ENCODE measurements at regions not wholly inside any gene's neighbourhood (a gene's known extent, or its start where the extent isn't known, plus 50 kb on each side); places are given as distances from the start of the nearest gene placed in this dataset.
"Not testable (repeated sequence)": the region's sequence is repeated elsewhere in the genome, so short reads cannot be mapped to it uniquely, and the experiment has no call there.

DNA sequence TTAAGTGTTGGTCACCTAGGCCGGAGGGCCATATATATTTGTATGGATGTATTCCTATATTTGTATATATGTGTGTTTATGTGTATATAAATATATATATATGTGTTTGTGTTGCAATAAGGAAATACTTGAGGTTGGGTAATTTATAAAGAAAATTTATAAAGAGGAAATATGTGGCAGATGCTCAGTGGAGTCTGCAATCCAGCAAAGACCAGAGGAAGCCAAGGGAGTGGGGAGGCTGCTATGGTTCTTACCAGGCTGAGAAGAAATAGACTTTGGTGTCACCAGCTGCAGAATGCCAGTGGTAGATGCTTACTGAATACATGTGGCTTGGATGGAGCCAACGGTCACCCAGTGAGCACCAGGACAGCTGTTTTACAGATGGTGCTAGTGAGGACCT lies 97.4 kb upstream of the ELOVL5 start:
- no peak for DNase-seq (ENCODE audit: low read depth in 2 of 2)

DNA sequence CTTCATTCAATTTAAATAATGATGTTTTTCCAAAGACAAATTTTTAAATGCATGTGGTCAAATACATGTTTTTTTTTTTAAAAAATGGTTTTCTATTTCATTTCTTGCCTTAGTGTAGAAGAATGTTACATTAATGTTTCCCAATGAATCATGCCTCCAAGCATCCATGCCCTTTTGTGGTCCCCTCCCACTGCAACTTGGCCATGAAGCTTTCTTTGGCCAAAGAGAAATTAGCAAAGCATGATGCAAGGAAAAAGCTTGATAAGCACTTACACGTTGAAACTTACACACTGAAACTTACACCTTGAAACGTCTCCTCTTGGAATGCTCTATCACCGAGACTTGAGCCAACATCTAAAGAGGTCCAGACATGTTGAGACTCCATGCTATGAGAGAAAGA lies 93.0 kb upstream of the ELOVL5 start:
- no peak for DNase-seq (ENCODE audit: low read depth in 2 of 2)

DNA sequence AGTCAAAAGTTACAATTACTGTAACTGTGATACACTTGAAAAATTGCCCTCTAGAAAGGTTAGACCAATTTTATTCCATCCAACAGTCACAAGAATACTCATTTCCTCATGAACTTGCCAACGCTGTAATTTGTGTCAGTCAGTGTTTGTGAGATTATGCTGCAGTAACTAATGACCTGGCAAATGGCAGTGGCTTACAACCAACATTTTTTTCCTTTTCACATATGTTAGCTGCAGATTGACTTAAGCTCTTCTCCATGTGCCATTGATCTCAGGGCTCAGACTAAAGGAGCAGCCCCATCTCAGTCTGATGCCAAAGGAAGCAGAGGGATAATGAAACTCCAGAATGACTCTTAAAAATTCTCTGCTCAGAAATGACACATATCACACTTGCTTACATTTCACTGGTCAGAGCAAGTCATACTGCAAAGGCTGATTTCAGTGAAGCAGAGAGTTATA lies 92.3 kb upstream of the ELOVL5 start:
- no peak for DNase-seq (ENCODE audit: low read depth in 2 of 2)

DNA sequence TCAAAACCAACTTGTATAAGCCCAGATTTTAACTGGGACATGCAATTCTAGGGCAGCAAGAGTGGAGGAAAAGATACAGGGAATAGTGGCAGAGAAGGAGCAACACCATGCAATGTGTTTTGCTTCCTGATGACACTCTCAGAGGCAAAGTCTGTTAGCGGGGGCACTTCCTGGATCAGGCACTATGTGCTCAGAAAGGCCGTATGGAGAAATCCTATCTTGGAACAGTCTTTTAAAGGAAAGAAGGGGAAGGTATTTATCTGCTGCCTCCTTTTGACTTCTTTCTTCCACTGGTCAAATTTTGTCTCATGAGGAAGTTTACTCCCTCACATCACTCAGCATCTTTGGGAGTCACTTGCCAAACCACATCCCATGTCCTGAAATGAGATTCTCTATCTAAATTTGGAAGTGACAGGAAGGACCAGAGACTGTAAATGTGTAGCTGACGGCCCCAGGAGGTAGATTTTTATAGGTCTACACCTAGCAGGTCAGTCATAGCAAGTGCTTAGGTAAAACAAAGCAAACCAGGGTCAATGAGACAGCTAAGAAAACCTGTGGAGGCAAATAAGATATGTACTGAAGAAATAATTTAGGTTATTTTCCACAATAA lies 91.7 kb upstream of the ELOVL5 start:
- DNase-seq (ENCODE audit: low read depth in 2 of 2), result no peak

DNA sequence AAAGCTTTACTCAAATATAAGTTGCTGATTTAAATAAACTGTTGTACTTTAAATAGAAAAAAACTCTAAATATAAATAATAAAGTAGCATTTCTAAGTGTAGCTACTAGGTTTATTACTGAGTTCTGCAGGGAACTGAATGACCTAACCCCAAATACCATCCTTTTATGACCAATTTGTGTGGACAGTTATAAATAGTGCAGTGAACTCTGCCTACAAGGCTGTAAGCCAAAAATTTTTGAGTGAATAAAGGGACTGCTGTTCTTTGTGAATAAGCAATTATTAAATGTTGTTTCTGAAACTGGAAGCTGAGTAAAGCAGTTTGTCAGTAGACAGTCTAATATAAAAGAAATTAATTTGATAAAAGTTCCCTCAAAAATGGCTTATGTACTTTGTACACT lies 90.8 kb upstream of the ELOVL5 start:
- DNase-seq (ENCODE audit: low read depth in 2 of 2), result no peak

DNA sequence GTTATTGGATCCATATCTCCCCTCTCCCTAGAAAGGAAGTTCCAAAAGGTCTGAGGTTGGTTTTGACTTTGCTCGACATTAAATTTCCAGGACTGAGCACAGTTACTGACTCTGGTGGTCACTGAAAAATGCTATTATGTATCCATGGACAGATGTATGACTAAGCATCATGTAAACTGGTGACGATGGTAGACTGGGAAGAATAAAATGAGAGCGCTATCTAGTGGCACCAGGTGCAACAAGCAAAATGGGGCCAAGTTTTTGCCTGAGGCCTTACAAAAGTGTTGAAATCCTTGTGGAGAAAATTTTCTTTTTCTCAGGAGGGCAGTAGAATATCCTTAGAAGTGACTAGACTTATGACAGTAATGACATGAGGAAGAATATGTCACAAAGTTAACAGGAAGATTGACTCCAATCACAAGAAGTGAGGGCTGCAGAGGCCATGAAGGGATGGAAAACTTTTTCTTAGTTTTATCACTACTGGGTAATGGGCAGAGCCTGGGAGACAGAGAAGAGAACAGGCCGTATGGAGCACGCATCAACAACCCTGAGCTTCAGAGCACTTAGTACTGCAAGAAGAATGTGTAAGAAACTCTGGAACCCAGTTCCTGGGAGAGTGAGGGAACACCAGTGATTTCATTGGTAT lies 88.9 kb upstream of the ELOVL5 start:
- no peak for DNase-seq (ENCODE audit: low read depth in 2 of 2)

DNA sequence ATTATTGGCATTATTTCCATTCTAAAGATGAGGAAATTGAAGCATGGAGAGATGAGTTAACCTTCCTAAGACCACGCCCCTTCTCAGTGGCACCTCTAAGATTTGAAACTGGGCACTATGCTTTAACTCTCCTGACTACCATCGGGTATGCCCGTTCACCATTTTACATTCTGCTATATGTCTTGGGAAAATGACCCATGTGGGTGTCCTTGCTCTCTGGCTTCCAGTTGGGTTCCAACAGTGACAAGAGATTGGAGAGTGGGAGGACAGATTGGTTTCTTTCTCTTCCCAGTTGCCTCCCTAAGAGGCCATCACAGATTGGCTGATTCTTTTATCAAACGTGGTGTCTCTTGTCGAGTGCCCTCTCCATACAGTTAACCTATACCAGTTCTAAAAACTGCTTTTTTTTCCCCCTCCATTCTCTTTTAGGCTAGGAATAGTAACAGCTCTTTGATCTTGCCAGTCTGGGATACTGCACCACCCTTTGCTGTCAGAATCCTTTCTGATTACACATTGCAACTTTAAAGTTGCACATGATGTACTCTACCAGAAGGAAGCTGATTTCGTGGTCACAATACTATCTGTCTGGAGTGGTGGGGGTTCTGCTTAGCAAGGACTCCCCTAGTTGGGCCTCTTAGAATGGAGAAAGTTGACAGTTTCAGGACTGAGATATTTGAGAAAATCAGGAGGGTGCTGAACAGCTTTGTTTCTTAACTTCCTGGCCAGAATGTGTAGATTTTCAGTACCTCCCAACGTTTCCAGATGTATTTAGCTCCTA lies 88.0 kb upstream of the ELOVL5 start:
- no peak for DNase-seq (ENCODE audit: low read depth in 2 of 2)

DNA sequence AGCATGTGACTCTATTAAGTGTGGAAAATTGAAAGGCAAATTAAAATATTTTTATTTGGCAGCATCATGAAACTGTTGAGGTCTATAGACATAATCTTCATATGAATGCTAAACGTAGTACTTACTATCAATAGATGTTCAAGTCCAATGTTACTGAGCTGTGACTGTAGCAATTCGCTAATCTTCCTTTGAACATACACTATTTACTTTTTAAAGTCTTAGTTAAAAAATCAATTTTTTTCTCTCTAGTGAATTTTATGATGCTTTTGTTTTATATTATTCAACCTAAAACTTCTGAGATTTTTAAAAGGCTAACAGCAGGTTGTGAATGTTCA lies 85.2 kb upstream of the ELOVL5 start:
- DNase-seq (ENCODE audit: low read depth in 2 of 2), result no peak

DNA sequence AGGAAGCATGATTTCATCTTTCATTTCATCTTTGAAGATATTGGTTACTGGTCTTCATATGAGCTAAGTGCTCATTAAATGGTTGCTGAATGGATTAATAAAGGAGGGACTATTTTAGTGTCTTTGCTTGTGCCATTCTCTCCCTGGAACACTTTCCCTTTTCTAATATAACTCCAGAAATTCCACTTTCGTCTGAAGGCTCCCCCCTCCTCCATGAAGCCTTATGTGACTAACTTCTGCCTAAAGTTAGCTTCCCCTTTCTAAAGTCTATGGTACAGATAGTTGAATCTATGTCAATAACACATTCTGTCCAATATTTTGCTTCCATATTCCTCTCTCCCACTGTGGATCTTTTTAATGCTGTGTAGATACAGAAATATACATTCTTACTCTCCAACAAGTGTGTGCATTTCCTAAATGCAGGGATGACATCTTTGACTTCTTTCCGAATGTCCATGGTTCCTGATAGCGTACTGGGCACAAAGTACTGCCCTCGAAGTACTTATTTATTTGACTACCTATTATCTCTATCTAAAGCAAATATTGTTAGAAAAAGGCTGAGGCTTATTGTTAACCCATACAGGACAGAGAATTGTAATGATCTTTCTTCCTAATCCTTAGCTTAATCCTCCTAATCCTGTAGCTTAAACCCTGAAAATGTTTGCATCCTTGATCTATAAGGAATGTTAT lies 84.7 kb upstream of the ELOVL5 start:
- no peak for DNase-seq (ENCODE audit: low read depth in 2 of 2)

DNA sequence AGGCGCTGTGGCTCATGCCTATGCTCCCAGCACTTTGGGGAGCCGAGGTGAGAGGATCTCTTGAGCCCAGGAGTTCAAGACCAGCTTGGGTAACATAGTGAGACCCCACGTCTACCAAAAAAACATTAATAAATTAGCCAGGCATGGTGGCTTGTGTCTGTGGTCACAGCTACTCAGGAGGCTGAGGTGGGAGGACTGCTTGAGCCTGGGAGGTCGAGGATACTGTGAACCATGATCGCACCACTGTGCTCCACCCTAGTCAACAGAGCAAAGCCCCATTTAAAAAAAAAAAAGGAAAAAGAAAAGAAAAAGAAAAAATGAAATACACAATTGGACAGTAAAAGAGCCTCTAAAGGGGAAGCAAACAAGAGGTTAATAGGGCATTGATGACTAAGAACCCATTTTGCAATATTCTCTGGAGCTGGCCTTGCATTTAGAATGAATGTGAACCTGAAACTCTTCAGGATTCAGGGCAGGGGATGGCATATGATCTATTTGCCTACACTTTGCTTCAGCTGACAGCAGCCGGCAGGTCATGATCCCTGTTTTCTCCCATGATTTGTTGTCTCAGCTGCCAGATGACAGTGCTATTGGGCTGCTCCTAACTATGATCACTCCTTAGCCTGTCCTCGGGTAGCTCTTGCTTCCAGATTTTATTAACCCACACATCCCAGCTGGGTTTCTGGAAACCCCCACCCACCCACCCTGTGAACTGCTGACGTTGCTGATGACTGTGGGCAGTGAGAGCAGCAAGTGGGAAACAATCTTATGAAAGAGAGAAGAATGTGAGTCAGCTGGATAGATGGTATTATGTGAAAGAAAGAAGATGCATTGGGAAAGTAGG lies 83.8 kb upstream of the ELOVL5 start:
- no peak for DNase-seq (ENCODE audit: low read depth in 2 of 2)

DNA sequence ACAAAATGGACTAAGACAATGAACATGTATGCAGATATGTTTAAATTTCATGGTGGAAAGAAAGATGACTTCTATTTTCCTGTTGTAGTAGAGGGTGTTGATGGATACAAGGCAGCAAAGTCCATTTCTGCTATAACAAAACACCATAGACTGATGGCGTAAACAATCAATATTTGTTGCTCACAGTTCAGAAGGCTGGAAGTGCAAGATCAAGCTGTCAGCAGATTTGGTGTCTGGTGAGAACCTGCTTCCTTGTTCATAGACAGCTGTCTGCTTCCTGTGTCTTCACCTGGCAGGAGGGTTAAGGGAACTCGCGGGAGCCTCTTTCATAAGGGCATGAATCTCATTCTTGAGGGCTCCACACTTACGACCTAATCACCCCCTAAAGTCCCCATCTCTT lies 83.0 kb upstream of the ELOVL5 start:
- DNase-seq (ENCODE audit: low read depth in 2 of 2), result no peak

DNA sequence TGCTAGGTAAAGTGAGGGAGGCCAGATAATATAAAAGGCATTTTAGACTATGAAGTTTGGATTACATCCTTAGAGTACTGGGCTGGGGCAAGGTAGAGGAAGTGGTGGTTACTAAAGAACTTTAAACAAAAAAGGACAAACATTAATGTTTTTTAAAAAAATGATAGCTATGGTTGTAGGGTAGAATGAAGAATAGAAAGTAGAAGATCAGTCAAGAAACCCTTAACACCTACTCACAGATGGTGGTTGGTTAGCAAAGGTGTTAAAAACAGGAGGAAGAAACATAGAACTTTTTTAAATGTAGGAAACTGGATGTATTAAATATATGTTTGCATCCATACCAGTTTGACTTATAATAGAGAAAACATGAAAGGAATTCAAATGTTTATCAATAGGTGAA lies 80.7 kb upstream of the ELOVL5 start:
- no peak for DNase-seq (ENCODE audit: low read depth in 2 of 2)

DNA sequence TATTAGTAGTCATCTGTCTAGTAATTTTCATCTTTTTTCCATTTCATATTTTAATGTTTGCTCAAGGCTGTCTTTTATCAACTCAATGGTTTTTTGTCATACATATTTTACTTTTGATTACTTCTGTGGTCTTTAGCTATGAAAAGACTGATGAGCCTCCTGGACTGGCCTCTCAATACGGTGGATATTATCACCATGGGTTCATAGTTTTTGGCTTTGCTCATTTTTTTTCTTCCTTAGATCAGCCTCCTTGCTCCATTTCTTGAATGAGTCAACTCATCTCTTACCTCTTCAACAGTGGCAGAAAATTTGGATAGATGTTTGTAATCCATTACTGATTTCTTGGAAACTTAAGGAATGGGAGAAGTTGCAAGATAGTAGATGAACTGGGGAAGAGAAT lies 80.1 kb upstream of the ELOVL5 start:
- no peak for DNase-seq (ENCODE audit: low read depth in 2 of 2)

DNA sequence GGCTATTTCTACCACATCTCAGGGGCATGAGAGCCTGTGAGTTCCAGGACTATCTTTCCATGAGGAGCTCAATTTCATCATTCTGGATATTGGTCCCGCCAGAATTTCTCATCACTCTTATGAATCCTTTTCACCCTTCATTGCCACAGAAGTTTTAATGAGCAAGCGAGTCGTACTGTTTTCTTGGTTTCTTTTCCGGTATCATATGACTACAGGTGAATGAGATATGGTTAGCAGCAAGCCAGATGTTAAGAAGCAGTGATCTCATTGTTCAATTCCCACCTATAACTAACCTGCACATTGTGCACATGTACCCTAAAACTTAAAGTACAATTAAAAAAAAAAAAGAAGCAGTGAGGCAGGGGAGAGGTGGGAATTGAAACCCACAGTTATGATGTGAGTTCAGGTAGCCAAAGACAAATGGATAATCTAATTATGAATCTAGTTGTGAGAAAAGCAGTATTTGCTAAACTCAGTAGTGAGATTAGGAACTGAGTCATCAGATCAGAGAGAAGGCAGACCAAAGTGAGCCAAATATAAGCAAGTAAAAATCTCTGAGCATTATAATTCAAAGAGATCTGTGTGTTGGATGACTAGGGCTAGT lies 78.0 kb upstream of the ELOVL5 start:
- no peak for DNase-seq (ENCODE audit: low read depth in 2 of 2)

DNA sequence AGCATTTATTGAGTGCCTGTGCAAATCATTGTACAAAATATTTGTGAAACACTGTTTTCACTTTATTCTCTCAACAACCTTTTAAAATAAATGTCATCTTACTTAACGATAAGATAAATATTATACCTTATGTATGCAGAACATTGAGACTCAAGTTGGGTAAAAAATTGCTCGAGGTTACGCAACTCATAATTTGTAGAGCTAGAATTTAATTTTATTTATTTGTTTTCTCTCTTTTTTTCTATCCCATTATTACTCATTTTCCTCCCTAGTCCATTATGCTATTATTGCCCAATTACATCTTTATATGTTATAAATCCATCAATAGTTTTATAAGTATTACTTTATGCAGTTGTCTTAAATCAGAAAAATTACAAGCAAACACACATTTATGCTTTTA lies 77.4 kb upstream of the ELOVL5 start:
- no peak for DNase-seq (ENCODE audit: low read depth in 2 of 2)

DNA sequence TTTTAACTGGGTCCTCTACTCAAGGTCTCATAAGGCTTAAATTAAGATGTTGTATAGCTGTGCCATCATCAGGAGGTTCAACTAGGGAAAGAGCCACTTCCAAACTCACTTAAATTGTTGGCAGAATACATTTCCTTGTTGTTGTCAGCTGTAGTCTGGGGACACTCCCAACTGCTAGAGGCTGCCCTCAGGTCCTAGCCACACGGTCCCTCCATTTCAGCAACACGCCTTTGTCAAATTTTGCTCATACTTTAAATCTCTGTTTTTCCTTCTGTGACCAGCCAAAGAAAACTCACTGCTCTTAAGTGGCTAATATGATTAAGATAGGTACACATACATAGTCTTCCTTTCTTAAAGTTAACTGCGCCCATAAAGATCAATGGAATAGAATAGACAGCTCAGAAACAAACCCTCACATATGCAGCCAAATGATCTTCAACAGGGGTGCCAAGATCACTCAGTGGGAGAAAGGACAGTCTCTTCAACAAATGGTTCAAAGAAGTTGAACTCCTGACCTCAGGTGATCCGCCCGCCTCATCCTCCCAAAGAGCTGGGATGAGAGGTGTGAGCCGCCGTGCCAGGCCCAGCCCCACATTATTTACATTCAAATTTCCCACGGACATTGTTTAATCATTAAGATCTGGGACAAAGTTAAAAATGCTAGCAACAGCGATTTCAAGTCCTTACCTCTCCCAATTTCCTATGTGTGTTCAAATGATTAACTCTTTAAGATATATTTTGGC lies 76.4 kb upstream of the ELOVL5 start:
- no peak for DNase-seq (ENCODE audit: low read depth in 2 of 2)

DNA sequence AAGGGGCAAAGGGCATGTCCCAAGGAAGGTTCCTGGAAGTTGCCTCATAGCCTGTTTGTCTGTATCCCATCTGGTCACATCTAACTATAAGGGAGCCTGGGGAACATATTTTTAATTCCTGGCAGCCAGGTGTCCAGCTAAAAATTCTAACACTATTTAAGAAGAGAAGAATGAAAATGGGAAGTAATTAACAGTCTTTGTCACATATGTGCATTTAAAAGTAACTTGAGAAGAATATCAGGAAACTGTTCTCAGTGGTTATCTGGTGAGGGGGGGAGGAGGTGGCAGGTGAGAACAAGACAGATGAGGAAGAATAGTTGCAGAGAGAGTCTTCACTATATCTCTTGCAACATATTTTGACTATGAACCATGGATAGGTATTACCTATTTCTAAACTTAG lies 75.5 kb upstream of the ELOVL5 start:
- no peak for DNase-seq (ENCODE audit: low read depth in 2 of 2)

DNA sequence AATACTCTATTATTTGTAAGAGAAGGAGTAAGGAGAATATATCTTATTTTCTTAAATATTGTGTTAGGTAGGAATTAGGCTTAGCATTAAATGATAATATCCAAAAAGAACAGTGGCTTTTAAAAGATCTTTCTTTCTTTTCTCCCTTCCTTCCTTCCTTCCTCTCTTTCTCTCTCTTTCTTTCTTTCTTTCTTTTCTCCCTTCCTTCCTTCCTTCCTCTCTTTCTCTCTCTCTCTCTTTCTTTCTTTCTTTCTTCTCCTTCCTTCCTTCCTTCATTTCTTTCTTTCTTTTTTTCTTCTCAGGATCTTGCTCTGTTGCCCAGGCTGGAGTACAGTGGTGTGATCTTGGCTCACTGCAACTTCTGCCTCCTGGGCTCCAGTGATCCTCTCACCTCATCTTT lies 74.8 kb upstream of the ELOVL5 start:
- DNase-seq (ENCODE audit: low read depth in 2 of 2), result not testable (repeated sequence)

DNA sequence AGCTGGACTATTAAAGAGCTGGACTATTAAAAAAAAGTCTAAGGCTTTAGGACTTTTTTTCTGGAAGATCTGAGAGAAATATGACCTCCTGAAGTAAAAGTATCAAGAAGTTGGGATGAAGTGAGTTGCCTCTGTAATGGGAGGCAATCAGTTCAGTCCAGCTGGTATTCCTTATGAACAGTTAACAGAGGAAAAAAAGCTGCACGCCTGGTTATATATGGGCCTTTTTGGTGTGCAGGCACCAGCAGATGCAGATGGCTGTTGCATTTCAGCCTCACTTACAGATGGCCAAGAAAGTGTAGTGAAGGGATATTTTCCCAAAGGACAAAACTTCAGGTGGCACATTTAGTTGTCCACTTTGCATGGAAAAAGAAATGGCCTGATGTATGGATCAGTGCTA lies 70.3 kb upstream of the ELOVL5 start:
- no peak for DNase-seq (ENCODE audit: low read depth in 2 of 2)

DNA sequence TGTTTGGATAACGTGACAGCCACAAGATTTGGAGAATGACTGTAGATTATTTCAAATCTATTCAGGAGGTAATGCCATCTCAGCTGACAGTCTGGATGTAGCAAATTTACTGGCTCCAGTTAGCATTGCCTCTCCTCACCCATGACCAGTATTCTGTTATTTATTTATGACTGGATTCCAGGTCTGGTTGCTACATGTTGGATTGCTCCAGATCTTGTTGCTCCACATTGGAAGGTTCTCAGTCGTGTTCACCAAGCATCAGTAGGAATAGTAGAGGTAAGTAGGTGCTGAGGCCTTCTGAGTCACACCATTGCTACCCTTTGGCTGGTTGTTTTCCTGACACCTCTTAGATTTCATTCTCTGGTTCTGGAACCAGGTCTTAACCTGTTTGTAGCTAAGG lies 69.5 kb upstream of the ELOVL5 start:
- DNase-seq (ENCODE audit: low read depth in 2 of 2), result no peak

DNA sequence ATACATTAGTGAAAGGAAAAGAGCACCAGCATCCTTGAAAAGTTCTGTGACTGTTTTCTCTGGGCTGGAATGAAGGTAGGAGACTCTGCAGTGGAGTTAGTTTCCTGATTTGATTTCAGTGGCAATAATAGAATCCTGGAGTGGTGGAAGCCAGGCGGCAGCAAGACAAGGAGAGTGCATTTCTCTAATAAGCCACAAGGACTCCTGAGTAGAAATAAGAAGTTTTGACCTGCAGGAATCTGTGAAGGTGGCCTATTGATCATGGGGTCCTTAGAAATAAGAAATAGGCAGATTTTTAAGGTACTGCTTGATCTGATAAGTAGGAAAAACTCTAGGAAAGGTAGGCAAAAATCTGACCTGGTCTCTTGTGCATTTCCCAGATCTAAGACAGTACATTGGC lies 68.4 kb upstream of the ELOVL5 start:
- no peak for DNase-seq (ENCODE audit: low read depth in 2 of 2)
